GM23338 (cell line): ENCODE measurements at regions not wholly inside any gene's neighbourhood (a gene's known extent, or its start where the extent isn't known, plus 50 kb on each side); places are given as distances from the start of the nearest gene placed in this dataset.

Experiments
- CTCF ChIP-seq, 2 experiments: fragments of 200-600 bp in 1 of 2; sonication (generic) in 1 of 2; conservative IDR thresholded peaks; 2 replicates each; pipeline versions ENCODE4 v1.5.1 to v1.6.1; 2016 to 2017; ENCODE audit warnings: antibody characterized with exemption in 2 of 2, low read depth in 2 of 2, mild to moderate bottlenecking in 2 of 2, moderate library complexity in 1 of 2
- ZNF331 ChIP-seq: fragments of 250-450 bp; sonication (Bioruptor Pico); IDR thresholded peaks from 2 replicates; pipeline ENCODE4 v1.5.0; 2020; ENCODE audit warnings: low read depth, mild to moderate bottlenecking, moderate library complexity

DNA sequence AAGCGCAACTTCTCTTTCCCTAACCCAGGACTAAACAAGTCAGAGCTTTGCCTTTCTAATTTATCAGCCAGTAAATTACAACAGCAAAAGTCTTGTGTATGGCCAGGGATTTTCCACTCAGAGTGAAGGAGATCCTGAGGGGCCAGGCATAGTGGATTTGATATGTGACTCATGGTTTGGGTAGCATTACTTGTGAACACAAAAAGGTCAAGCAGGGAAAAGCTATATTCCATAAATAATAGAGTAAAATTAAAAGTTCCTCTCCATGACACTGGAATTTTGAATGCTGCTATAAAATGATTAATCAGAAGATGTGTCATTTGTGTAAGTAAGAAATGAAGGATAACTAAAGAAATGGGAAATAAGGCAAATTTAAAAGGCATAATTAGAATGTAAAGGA lies 284.8 kb downstream of the HLX start:
- no peak for TF ChIP-seq CTCF (conservative IDR thresholded peaks at IDR 0.05; ENCODE audit: low read depth in 2 of 2)
- TF ChIP-seq ZNF331 (CRISPR knock-in tag): no peak
